ENCODE measurements at regions not wholly inside any gene's neighbourhood (a gene's known extent, or its start where the extent isn't known, plus 50 kb on each side); places are given as distances from the start of the nearest gene placed in this dataset.

DNA sequence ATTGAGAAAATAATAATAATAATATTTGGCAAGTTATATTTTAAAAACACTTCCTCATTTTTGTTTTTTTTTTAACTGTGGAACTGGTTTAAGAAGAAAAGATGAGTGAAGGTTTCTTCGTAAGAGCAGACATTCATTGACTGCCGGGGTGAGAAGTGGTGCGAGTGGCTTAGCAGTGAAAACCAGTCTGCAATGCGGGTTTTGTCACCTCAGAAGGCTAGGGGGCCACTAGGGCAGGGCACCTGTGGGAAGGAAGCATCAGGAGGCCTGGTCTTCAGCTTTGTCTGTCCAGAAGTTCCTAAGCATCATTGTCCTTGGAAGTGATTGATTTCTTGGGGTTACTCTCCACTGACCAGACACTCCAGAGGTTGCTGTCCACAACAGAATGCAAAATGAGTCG lies 339.2 kb downstream of the ZNF326 start:
- TF ChIP-seq, protein P1, sequence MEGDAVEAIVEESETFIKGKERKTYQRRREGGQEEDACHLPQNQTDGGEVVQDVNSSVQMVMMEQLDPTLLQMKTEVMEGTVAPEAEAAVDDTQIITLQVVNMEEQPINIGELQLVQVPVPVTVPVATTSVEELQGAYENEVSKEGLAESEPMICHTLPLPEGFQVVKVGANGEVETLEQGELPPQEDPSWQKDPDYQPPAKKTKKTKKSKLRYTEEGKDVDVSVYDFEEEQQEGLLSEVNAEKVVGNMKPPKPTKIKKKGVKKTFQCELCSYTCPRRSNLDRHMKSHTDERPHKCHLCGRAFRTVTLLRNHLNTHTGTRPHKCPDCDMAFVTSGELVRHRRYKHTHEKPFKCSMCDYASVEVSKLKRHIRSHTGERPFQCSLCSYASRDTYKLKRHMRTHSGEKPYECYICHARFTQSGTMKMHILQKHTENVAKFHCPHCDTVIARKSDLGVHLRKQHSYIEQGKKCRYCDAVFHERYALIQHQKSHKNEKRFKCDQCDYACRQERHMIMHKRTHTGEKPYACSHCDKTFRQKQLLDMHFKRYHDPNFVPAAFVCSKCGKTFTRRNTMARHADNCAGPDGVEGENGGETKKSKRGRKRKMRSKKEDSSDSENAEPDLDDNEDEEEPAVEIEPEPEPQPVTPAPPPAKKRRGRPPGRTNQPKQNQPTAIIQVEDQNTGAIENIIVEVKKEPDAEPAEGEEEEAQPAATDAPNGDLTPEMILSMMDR (IDR thresholded peaks at IDR 0.05; ENCODE audit: low read depth, low read length) = no peak
- TF ChIP-seq EZH2phosphoT487 (IDR thresholded peaks at IDR 0.05; ENCODE audit: low read depth) = no peak

All from OCI-LY3 (cell line).